T-helper 9 cell (primary cell): ENCODE measurements at regions not wholly inside any gene's neighbourhood (a gene's known extent, or its start where the extent isn't known, plus 50 kb on each side); places are given as distances from the start of the nearest gene placed in this dataset.

Source experiments
- DNase-seq: peaks from one replicate; pipeline ENCODE4 v3.0.0-alpha.2; 2020

- no peak for DNase-seq
Observed at GRCh38 chr14:87084908-87085307, 908.1 kb downstream of the GALC start.

GRCh38 chr14:87082917-87083316 lies 910.1 kb downstream of the GALC start:
- no peak for DNase-seq

- DNase-seq = no peak
Observed at GRCh38 chr14:87081004-87081403, 912.0 kb downstream of the GALC start.

GRCh38 chr14:87080146-87080545 lies 912.8 kb downstream of the GALC start:
- DNase-seq = no peak

- no peak for DNase-seq
Observed at GRCh38 chr14:87079416-87079815, 913.6 kb downstream of the GALC start.

- DNase-seq = no peak
Observed at GRCh38 chr14:87076922-87077321, 916.1 kb downstream of the GALC start.

- no peak for DNase-seq
Observed at GRCh38 chr14:87076146-87076545, 916.8 kb downstream of the GALC start.

- DNase-seq = no peak
Observed at GRCh38 chr14:87073880-87074570, 919.0 kb downstream of the GALC start.

GRCh38 chr14:87067591-87067990 lies 925.4 kb downstream of the GALC start:
- DNase-seq = no peak

GRCh38 chr14:87067061-87067460 lies 925.9 kb downstream of the GALC start:
- no peak for DNase-seq

GRCh38 chr14:87066221-87066817 lies 926.7 kb downstream of the GALC start:
- DNase-seq = no peak

GRCh38 chr14:87065366-87065765 lies 927.6 kb downstream of the GALC start:
- no peak for DNase-seq

GRCh38 chr14:87063181-87063580 lies 929.8 kb downstream of the GALC start:
- DNase-seq = no peak

GRCh38 chr14:87060405-87060804 lies 932.6 kb downstream of the GALC start:
- no peak for DNase-seq

- no peak for DNase-seq
Observed at GRCh38 chr14:87059060-87059839, 933.7 kb downstream of the GALC start.

- DNase-seq = no peak
Observed at GRCh38 chr14:87055007-87055406, 938.0 kb downstream of the GALC start.

GRCh38 chr14:87052646-87053225 lies 940.2 kb downstream of the GALC start:
- DNase-seq = no peak

GRCh38 chr14:87050421-87050820 lies 942.6 kb downstream of the GALC start:
- DNase-seq = no peak

GRCh38 chr14:87049950-87050349 lies 943.0 kb downstream of the GALC start:
- no peak for DNase-seq

- no peak for DNase-seq
Observed at GRCh38 chr14:87046960-87047359, 946.0 kb downstream of the GALC start.

GRCh38 chr14:87045956-87046355 lies 947.0 kb downstream of the GALC start:
- DNase-seq = no peak

GRCh38 chr14:87045246-87045645 lies 947.7 kb downstream of the GALC start:
- DNase-seq = no peak

GRCh38 chr14:87044807-87045206 lies 948.2 kb downstream of the GALC start:
- DNase-seq = no peak
